Calu3 (cell line): ENCODE measurements at regions not wholly inside any gene's neighbourhood (a gene's known extent, or its start where the extent isn't known, plus 50 kb on each side); places are given as distances from the start of the nearest gene placed in this dataset.

Experiments used
- BruUV-seq: library from RNA; stranded (reverse); fragments of 400-500 nt; replicated peaks from 2 replicates; lab custom pipeline; 2021; lab: Mats Ljungman, UMichigan
- CTCF ChIA-PET: fragments of 300-600 bp; sonication (Branson Sonifier 250); formaldehyde crosslinking; loops from one replicate; lab custom pipeline; 2022; ENCODE audit warnings: antibody characterized with exemption; lab: Charles Lee
- DNase-seq: peaks from one replicate; pipeline ENCODE4 v3.0.0; 2022
- H3K27ac Mint-ChIP-seq: one replicate; pipeline ENCODE4 v1.8.0; 2022; ENCODE audit warnings: mixed read lengths; ENCODE audit not compliant: unreplicated experiment
- H3K27me3 Mint-ChIP-seq: one replicate; pipeline ENCODE4 v1.8.0; 2022; ENCODE audit warnings: mixed read lengths; ENCODE audit not compliant: unreplicated experiment
- H3K36me3 Mint-ChIP-seq: one replicate; pipeline ENCODE4 v1.8.0; 2022; ENCODE audit warnings: mild to moderate bottlenecking, moderate library complexity, mixed read lengths; ENCODE audit not compliant: insufficient read depth, unreplicated experiment
- H3K4me1 Mint-ChIP-seq: one replicate; pipeline ENCODE4 v1.8.0; 2022; ENCODE audit warnings: mild to moderate bottlenecking, low read depth, mixed read lengths; ENCODE audit not compliant: unreplicated experiment
- H3K4me3 Mint-ChIP-seq: one replicate; pipeline ENCODE4 v1.8.0; 2022; ENCODE audit warnings: mild to moderate bottlenecking, low read depth, moderate library complexity, mixed read lengths; ENCODE audit not compliant: unreplicated experiment
- H3K9me3 Mint-ChIP-seq: one replicate; pipeline ENCODE4 v1.8.0; 2022; ENCODE audit warnings: low read depth, mixed read lengths; ENCODE audit not compliant: unreplicated experiment
- intact Hi-C: fragments of 100-400 bp; cut with micrococcal nuclease; formaldehyde crosslinking; loops from one replicate; pipeline ENCODE4 v1.10.0; 2022; ENCODE audit not compliant: unreplicated experiment
- TF ChIP-seq, protein P1 (sequence below): fragments of 200-600 bp; IDR thresholded peaks from one replicate; pipeline ENCODE4 v1.8.0; 2022; ENCODE audit warnings: antibody characterized with exemption; ENCODE audit not compliant: unreplicated experiment

DNA sequence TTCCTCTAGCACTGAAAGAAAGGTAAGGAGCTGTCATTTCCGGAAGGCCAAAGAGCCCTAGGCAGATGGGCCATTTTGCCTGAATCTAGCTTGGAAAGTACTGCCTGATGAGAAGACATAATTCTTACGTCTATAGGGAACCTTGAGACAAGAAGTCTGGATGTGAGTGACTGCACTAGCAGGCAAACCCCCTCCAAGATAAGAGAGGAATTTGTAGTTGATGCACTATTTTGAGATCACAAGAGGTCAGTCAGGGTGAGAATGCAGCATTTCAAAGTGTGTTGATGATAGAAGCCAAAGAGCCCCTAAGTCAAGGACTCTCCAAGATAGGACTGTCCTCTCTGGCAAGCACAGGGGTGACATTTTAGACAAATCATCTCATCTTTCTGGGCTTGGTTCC is 99.2 kb downstream of the HES1 start:
- CTCF ChIA-PET = interaction anchor here (0.5 kb wide), 1 partner anchor 223 kb away, joined by 5 read pairs; no protein-coding TSS in a partner anchor
- DNase-seq = no peak
- Mint-ChIP-seq H3K4me1 (no peaks in the 10 kb centered on the region), H3K9me3 (no peaks in the 10 kb centered on the region), H3K36me3 (no peaks in the 10 kb centered on the region), H3K27me3 (no peaks in the 10 kb centered on the region), H3K27ac (no peak overlapping the region), H3K4me3 (no peak overlapping the region)
- intact Hi-C loops = no loop called here
- BruUV-seq = no TSS peak
- TF ChIP-seq, protein P1, sequence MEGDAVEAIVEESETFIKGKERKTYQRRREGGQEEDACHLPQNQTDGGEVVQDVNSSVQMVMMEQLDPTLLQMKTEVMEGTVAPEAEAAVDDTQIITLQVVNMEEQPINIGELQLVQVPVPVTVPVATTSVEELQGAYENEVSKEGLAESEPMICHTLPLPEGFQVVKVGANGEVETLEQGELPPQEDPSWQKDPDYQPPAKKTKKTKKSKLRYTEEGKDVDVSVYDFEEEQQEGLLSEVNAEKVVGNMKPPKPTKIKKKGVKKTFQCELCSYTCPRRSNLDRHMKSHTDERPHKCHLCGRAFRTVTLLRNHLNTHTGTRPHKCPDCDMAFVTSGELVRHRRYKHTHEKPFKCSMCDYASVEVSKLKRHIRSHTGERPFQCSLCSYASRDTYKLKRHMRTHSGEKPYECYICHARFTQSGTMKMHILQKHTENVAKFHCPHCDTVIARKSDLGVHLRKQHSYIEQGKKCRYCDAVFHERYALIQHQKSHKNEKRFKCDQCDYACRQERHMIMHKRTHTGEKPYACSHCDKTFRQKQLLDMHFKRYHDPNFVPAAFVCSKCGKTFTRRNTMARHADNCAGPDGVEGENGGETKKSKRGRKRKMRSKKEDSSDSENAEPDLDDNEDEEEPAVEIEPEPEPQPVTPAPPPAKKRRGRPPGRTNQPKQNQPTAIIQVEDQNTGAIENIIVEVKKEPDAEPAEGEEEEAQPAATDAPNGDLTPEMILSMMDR = no peak

DNA sequence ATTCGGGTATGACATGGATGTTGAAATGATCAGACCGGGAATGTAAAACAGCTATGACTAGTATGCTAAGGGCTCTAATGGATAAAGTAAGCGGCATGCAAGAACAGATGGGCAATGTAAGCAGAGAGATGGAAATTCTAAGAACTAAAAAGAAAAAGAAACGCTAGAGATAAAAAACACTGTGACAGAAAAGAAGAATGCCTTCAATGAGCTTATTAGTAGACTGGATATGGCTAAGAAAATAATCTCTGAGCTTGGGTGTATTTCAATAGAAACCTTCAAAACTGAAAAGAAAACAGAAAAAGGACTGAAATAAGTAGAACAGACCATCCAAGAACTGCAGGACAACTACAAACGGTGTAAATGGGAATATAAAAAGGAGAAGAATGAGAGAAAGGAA is 101.2 kb downstream of the HES1 start:
- intact Hi-C loops = no loop called here
- Mint-ChIP-seq H3K27ac (no peak overlapping the region), H3K36me3 (no peaks in the 10 kb centered on the region), H3K4me1 (no peaks in the 10 kb centered on the region), H3K27me3 (no peaks in the 10 kb centered on the region), H3K9me3 (no peaks in the 10 kb centered on the region), H3K4me3 (no peak overlapping the region)
- CTCF ChIA-PET = no interaction called here
- no peak for DNase-seq
- TF ChIP-seq, protein P1 = no peak
- BruUV-seq = no TSS peak

DNA sequence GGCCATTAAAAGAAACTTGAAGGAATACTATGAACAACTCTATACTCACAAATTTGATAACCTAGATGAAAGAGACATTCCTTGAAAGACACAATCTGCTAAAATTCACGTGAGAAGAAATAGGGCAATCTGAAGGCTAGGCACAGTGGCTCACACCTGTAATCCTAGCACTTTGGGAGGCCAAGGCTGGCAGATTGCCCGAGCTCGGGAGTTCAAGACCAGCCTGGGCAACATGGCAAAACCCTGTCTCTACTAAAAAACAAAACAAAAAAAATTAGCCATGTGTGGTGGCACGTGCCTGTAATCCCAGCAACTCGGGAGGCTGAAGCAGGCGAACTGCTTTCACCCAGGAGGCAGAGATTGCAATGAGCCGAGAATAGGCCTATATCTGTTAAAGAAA is 104.8 kb downstream of the HES1 start:
- H3K36me3 Mint-ChIP-seq = no peaks in the 10 kb centered on the region
- intact Hi-C loops = no loop called here
- CTCF ChIA-PET = no interaction called here
- no peak overlapping the region for H3K27ac Mint-ChIP-seq
- H3K27me3 Mint-ChIP-seq = no peaks in the 10 kb centered on the region
- no peak for DNase-seq
- no TSS peak for BruUV-seq
- H3K9me3 Mint-ChIP-seq = no peaks in the 10 kb centered on the region
- peaks cover 7% of the 10 kb centered on the region for H3K4me1 Mint-ChIP-seq
- TF ChIP-seq, protein P1 = no peak
- no peak overlapping the region for H3K4me3 Mint-ChIP-seq

DNA sequence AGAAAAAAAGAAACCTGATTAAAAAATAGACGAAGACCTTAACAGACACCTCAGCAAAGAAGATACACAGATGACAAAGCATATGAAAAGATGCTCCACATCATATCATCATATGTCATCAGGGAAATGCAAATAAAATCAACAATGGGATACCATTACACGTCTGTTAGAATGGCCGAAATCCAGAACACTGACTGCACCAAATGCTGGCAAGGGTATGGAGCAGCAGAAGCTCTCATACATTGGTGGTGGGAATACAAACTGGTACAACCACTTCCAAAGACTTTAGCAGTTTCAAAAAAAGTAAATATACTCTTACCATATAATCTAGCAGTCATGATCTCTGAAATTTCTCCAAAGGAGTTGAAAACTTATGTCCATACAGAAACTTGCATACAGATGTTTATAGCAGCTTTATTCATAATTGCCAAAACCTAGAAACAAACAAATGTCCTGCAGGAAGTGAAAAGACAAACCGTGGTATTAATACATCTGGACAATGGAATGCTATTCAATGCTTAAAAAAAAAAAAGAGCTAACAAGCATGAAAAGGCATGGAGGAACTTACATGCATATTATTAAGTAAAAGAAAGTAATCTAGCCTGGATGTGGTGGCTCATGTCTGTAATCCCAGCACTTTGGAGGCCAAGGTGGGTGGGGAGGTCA is 107.4 kb downstream of the HES1 start:
- no peak for DNase-seq
- Mint-ChIP-seq H3K27me3 (no peaks in the 10 kb centered on the region), H3K36me3 (no peaks in the 10 kb centered on the region), H3K27ac (no peak overlapping the region), H3K4me3 (no peak overlapping the region), H3K9me3 (no peaks in the 10 kb centered on the region), H3K4me1 (peaks cover 7% of the 10 kb centered on the region)
- TF ChIP-seq, protein P1 = no peak
- no TSS peak for BruUV-seq
- intact Hi-C loops = no loop called here
- CTCF ChIA-PET = no interaction called here
